Esophagus muscularis mucosa (tissue), 4 donors: ENCODE measurements at regions not wholly inside any gene's neighbourhood (a gene's known extent, or its start where the extent isn't known, plus 50 kb on each side); places are given as distances from the start of the nearest gene placed in this dataset.

Experiments
- CTCF ChIP-seq, 3 experiments: fragments of 200-600 bp in 2 of 3; fragments of 450-650 bp in 1 of 3; sonication (generic) in 2 of 3; IDR thresholded peaks; one replicate each; pipeline ENCODE4 v1.5.1; 2017 to 2019; ENCODE audit warnings: antibody characterized with exemption in 3 of 3, mild to moderate bottlenecking in 2 of 3, moderate library complexity in 1 of 3
- EP300 ChIP-seq: sonication (generic); formaldehyde crosslinking; IDR thresholded peaks from one replicate; pipeline ENCODE4 v1.6.1; 2017; ENCODE audit warnings: antibody characterized with exemption
- POLR2A ChIP-seq: fragments of 450-650 bp; IDR thresholded peaks from one replicate; pipeline ENCODE4 v1.6.1; 2017; ENCODE audit warnings: antibody characterized with exemption, moderate library complexity, mild to moderate bottlenecking, low read depth

GRCh38 chr18:30499721-30500120, 542.8 kb downstream of the DSC3 start:
- TF ChIP-seq POLR2A = no peak
- no peak for TF ChIP-seq CTCF (IDR thresholded peaks at IDR 0.05)
- no peak for TF ChIP-seq EP300
